ENCODE measurements at regions not wholly inside any gene's neighbourhood (a gene's known extent, or its start where the extent isn't known, plus 50 kb on each side); places are given as distances from the start of the nearest gene placed in this dataset.

DNA sequence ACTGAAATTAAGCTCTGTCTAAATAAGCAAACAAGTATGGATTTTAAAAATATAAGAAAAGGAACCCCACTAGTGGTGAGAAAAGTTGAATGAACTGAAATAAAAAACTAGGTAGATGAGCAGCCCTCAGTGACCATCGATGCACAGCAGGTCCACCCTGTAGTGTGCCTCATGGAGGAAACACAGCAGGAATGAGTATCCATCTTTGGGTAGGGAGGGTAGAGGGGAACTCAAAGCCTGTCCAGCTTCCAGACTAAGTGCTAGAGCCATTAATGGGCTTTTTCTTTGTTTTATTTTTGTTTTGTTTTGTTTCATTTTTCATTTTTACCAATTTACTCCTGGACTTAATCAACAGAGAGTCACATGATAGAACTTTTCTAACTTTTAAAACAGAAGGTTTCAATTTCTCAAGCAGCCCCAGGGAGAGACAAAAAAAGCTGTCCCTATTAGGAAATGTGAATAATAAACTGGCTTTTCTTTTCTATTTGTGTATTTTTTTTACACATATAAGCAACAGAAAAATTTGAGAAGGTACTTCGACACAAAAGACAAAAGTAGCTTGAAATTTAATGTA is 700.6 kb downstream of the HACE1 start:
- TF ChIP-seq FOXM1 (IDR thresholded peaks at IDR 0.05; ENCODE audit: borderline replicate concordance) (no peak), ELF4 (IDR thresholded peaks at IDR 0.05) (no peak), SUZ12 (IDR thresholded peaks at IDR 0.05) (no peak), HDGF (IDR thresholded peaks at IDR 0.05; ENCODE audit: borderline replicate concordance) (no peak), FOXA1 (IDR thresholded peaks at IDR 0.05) (no peak), CTBP1 (IDR thresholded peaks at IDR 0.05; ENCODE audit: borderline replicate concordance) (no peak), SP1 (IDR thresholded peaks at IDR 0.05) (no peak), FOXK2 (IDR thresholded peaks at IDR 0.05) (no peak), BHLHE40 (IDR thresholded peaks at IDR 0.05; ENCODE audit: borderline replicate concordance) (no peak), ARNT (IDR thresholded peaks at IDR 0.05) (no peak)
